ENCODE measurements at regions not wholly inside any gene's neighbourhood (a gene's known extent, or its start where the extent isn't known, plus 50 kb on each side); places are given as distances from the start of the nearest gene placed in this dataset.

- DNase-seq (ENCODE audit: low spot score): no peak
Measured at GRCh38 chr20:60636417-60636816, 615.6 kb upstream of the CDH4 start.

GRCh38 chr20:60637801-60638200, 614.3 kb upstream of the CDH4 start:
- DNase-seq (ENCODE audit: low spot score): no peak

GRCh38 chr20:60638430-60639098, 613.5 kb upstream of the CDH4 start:
- no peak for DNase-seq (ENCODE audit: low spot score)

- DNase-seq (ENCODE audit: low spot score): no peak
Measured at GRCh38 chr20:60641879-60642447, 610.1 kb upstream of the CDH4 start.

- DNase-seq (ENCODE audit: low spot score): no peak
Measured at GRCh38 chr20:60642541-60642940, 609.5 kb upstream of the CDH4 start.

- DNase-seq (ENCODE audit: low spot score): no peak
Measured at GRCh38 chr20:60648556-60648955, 603.5 kb upstream of the CDH4 start.

GRCh38 chr20:60649541-60649940, 602.5 kb upstream of the CDH4 start:
- no peak for DNase-seq (ENCODE audit: low spot score)

GRCh38 chr20:60650087-60650486, 602.0 kb upstream of the CDH4 start:
- no peak for DNase-seq (ENCODE audit: low spot score)

GRCh38 chr20:60652046-60652445, 600.0 kb upstream of the CDH4 start:
- DNase-seq (ENCODE audit: low spot score): no peak

- DNase-seq (ENCODE audit: low spot score): no peak
Measured at GRCh38 chr20:60652615-60653014, 599.4 kb upstream of the CDH4 start.

- DNase-seq (ENCODE audit: low spot score): no peak
Measured at GRCh38 chr20:60653111-60653845, 598.8 kb upstream of the CDH4 start.

- no peak for DNase-seq (ENCODE audit: low spot score)
Measured at GRCh38 chr20:60658681-60659080, 593.4 kb upstream of the CDH4 start.

GRCh38 chr20:60659240-60659639, 592.8 kb upstream of the CDH4 start:
- DNase-seq (ENCODE audit: low spot score): no peak

- no peak for DNase-seq (ENCODE audit: low spot score)
Measured at GRCh38 chr20:60662307-60662706, 589.8 kb upstream of the CDH4 start.

- no peak for DNase-seq (ENCODE audit: low spot score)
Measured at GRCh38 chr20:60664106-60664505, 588.0 kb upstream of the CDH4 start.

- no peak for DNase-seq (ENCODE audit: low spot score)
Measured at GRCh38 chr20:60667641-60668040, 584.4 kb upstream of the CDH4 start.

- DNase-seq (ENCODE audit: low spot score): no peak
Measured at GRCh38 chr20:60669211-60669610, 582.9 kb upstream of the CDH4 start.

- DNase-seq (ENCODE audit: low spot score): no peak
Measured at GRCh38 chr20:60676011-60676410, 576.0 kb upstream of the CDH4 start.

GRCh38 chr20:60677819-60678218, 574.2 kb upstream of the CDH4 start:
- DNase-seq (ENCODE audit: low spot score): no peak

GRCh38 chr20:60680554-60680953, 571.5 kb upstream of the CDH4 start:
- DNase-seq (ENCODE audit: low spot score): no peak

GRCh38 chr20:60687213-60687612, 564.8 kb upstream of the CDH4 start:
- DNase-seq (ENCODE audit: low spot score): no peak

GRCh38 chr20:60690771-60691170, 561.3 kb upstream of the CDH4 start:
- DNase-seq (ENCODE audit: low spot score): no peak

GRCh38 chr20:60691966-60692615, 560.0 kb upstream of the CDH4 start:
- DNase-seq (ENCODE audit: low spot score): no peak

Data from AG08395 (cell line).